Keratinocyte (primary cell): ENCODE measurements at regions not wholly inside any gene's neighbourhood (a gene's known extent, or its start where the extent isn't known, plus 50 kb on each side); places are given as distances from the start of the nearest gene placed in this dataset.

Experiments
- DNase-seq: peaks from one replicate; pipeline ENCODE4 v3.0.0-alpha.2; 2011; ENCODE audit warnings: low read depth, missing footprints, low spot score
- FAIRE-seq: peaks from 2 replicates; lab custom pipeline; 2011; peaks lifted over from hg19 to GRCh38; lab: Jason Lieb, UNC
- H2AFZ ChIP-seq: 2 replicates; pipeline ENCODE4 v1.6.0; 2012; ENCODE audit warnings: low read length, control low read depth, inconsistent platforms; ENCODE audit not compliant: control insufficient read depth
- H3K27ac ChIP-seq: 2 replicates; pipeline ENCODE4 v1.5.1; 2011; ENCODE audit warnings: low read length; ENCODE audit not compliant: control insufficient read depth, insufficient read depth
- H3K27me3 ChIP-seq: 3 replicates; pipeline ENCODE4 v1.6.0; 2011; ENCODE audit warnings: low read length; ENCODE audit not compliant: control insufficient read depth, insufficient read depth; ENCODE audit errors: extremely low read depth
- H3K36me3 ChIP-seq, 2 experiments: 2 replicates in 1 of 2; 3 replicates in 1 of 2; pipeline ENCODE4 v1.5.1; 2011; ENCODE audit warnings: low read length in 2 of 2, mild to moderate bottlenecking in 1 of 2; ENCODE audit not compliant: control insufficient read depth in 2 of 2, insufficient read depth in 2 of 2; ENCODE audit errors: extremely low read depth in 1 of 2
- H3K4me1 ChIP-seq: 3 replicates; pipeline ENCODE4 v1.5.1; 2011; ENCODE audit warnings: low read length; ENCODE audit not compliant: control insufficient read depth, insufficient read depth; ENCODE audit errors: extremely low read depth
- H3K4me2 ChIP-seq: 3 replicates; pipeline ENCODE4 v1.6.0; 2011; ENCODE audit warnings: low read depth, low read length; ENCODE audit not compliant: control insufficient read depth, insufficient read depth; ENCODE audit errors: extremely low read depth
- H3K4me3 ChIP-seq, 3 experiments: fragments of 200-600 bp in 1 of 3; sonication (generic) in 1 of 3; 2 replicates in 2 of 3; 3 replicates in 1 of 3; pipeline ENCODE4 v1.5.1; 2011 to 2016; ENCODE audit warnings: low read length in 3 of 3, mild to moderate bottlenecking in 3 of 3, control low read depth in 2 of 3, inconsistent platforms in 1 of 3, low read depth in 1 of 3, mixed read lengths in 1 of 3, mixed run types in 1 of 3, moderate library complexity in 1 of 3; ENCODE audit not compliant: control insufficient read depth in 2 of 3, insufficient read depth in 2 of 3; ENCODE audit errors: extremely low read depth in 1 of 3
- H3K79me2 ChIP-seq: 2 replicates; pipeline ENCODE4 v1.6.0; 2012; ENCODE audit warnings: low read length; ENCODE audit not compliant: control insufficient read depth, insufficient read depth
- H3K9ac ChIP-seq: 3 replicates; pipeline ENCODE4 v1.6.0; 2011; ENCODE audit warnings: low read length; ENCODE audit not compliant: control insufficient read depth, insufficient read depth; ENCODE audit errors: extremely low read depth
- H3K9me1 ChIP-seq: 3 replicates; pipeline ENCODE4 v1.6.0; 2011; ENCODE audit warnings: low read length; ENCODE audit not compliant: control insufficient read depth, insufficient read depth; ENCODE audit errors: extremely low read depth
- H3K9me3 ChIP-seq: 2 replicates; pipeline ENCODE4 v1.5.1; 2012; ENCODE audit warnings: low read depth, low read length; ENCODE audit not compliant: control insufficient read depth
- H4K20me1 ChIP-seq: 3 replicates; pipeline ENCODE4 v1.6.0; 2011; ENCODE audit warnings: low read length; ENCODE audit not compliant: control insufficient read depth, insufficient read depth; ENCODE audit errors: extremely low read depth
- EZH2 ChIP-seq: IDR thresholded peaks from one replicate; pipeline ENCODE4 v1.6.1; 2012; ENCODE audit warnings: inconsistent platforms, mild to moderate bottlenecking, low read length, moderate library complexity
- dilution Hi-C: fragments of 300-500 bp; cut with MboI; formaldehyde crosslinking; loops from one replicate; pipeline ENCODE4 v1.7.0; 2020; ENCODE audit warnings: low sequenced_read_pairs; ENCODE audit not compliant: extremely low pct_ligation_motif_present
- TF ChIP-seq, protein P1 (sequence below), 3 experiments: IDR thresholded peaks in 1 of 3; conservative IDR thresholded peaks in 1 of 3; optimal IDR thresholded peaks in 1 of 3; 2 replicates in 2 of 3; 3 replicates in 1 of 3; pipeline versions ENCODE3 to v1.5.1; 2011; ENCODE audit warnings: low read length in 3 of 3, mild to moderate bottlenecking in 3 of 3, moderate library complexity in 2 of 3, control low read depth in 1 of 3, inconsistent platforms in 1 of 3; ENCODE audit not compliant: insufficient read depth in 2 of 3; ENCODE audit errors: extremely low read depth in 1 of 3

DNA sequence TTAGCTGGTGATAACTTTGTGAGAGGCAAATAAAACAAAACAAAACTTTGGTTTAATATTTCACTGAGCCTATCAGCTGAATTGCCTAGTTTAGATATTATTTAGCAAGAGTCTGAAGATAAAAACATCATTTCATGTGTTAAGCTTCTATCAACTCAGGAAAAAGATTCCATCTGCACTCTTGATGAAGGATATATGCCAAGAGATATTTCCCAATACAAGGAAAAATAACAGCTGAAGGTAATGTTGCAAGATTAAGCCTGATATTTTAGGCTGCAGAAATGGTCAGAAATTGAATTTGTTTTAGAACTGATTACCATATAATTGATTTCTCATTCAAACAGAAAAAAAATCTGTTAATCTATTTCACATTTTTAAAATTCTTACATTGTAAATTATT is 77.2 kb upstream of the SLITRK3 start:
- dilution Hi-C loops: no loop called here
- H3K79me2 ChIP-seq: no peaks in the 10 kb centered on the region
- DNase-seq (no peak), FAIRE-seq (no peak)
- no peak overlapping the region for H3K27ac ChIP-seq
- no peaks in the 10 kb centered on the region for H3K4me1 ChIP-seq
- no peaks in the 10 kb centered on the region for H4K20me1 ChIP-seq
- no peak overlapping the region for H3K9ac ChIP-seq
- no peak overlapping the region for H3K4me2 ChIP-seq
- H3K9me1 ChIP-seq: no peaks in the 10 kb centered on the region
- no peaks in the 10 kb centered on the region for H3K9me3 ChIP-seq
- TF ChIP-seq EZH2: no peak
- TF ChIP-seq, protein P1, sequence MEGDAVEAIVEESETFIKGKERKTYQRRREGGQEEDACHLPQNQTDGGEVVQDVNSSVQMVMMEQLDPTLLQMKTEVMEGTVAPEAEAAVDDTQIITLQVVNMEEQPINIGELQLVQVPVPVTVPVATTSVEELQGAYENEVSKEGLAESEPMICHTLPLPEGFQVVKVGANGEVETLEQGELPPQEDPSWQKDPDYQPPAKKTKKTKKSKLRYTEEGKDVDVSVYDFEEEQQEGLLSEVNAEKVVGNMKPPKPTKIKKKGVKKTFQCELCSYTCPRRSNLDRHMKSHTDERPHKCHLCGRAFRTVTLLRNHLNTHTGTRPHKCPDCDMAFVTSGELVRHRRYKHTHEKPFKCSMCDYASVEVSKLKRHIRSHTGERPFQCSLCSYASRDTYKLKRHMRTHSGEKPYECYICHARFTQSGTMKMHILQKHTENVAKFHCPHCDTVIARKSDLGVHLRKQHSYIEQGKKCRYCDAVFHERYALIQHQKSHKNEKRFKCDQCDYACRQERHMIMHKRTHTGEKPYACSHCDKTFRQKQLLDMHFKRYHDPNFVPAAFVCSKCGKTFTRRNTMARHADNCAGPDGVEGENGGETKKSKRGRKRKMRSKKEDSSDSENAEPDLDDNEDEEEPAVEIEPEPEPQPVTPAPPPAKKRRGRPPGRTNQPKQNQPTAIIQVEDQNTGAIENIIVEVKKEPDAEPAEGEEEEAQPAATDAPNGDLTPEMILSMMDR (optimal IDR thresholded peaks at IDR 0.05 in 1 of 3, IDR thresholded peaks at IDR 0.05 in 1 of 3, conservative IDR thresholded peaks at IDR 0.05 in 1 of 3; ENCODE audit: extremely low read depth in 1 of 3, insufficient read depth in 2 of 3, low read length in 3 of 3): no peak
- no peak overlapping the region for H3K4me3 ChIP-seq
- no peak overlapping the region for H2AFZ ChIP-seq
- no peaks in the 10 kb centered on the region for H3K36me3 ChIP-seq
- H3K27me3 ChIP-seq: no peaks in the 10 kb centered on the region

DNA sequence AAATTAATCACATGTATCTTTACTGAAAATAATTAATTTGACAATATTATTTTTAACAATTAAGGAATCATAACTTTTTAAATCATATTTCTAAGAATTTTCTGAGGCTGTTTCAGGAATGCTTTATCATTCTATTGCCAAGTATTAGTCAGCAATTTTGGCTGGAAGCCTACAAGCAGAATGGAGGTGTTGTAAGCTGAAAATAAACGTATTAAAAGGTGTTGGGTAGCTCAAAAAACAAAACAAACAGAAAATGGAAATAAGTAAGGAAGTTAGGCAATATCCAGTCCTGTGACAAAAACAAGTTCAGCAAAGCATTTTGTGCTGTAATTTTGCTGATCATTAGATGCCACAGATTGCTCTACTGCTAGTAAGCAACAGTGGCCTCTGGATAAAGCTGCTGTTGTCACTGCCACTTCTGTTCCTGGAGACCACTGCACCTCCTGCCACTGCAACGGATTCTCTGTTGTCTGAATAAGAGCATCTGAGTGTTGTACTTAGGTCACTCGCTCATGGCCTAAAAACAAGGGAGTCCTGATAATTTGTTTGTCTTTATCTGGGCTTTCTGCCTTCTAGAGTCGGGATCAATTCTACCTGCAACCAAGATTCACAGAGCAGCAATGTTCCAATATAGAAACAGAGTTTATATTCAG is 63.5 kb upstream of the SLITRK3 start:
- dilution Hi-C loops: no loop called here
- H3K4me1 ChIP-seq: peaks cover 3% of the 10 kb centered on the region
- H3K27me3 ChIP-seq: no peaks in the 10 kb centered on the region
- no peak overlapping the region for H3K4me3 ChIP-seq
- no peak for DNase-seq
- H3K9me3 ChIP-seq: no peaks in the 10 kb centered on the region
- no peaks in the 10 kb centered on the region for H3K36me3 ChIP-seq
- H2AFZ ChIP-seq: no peak overlapping the region
- TF ChIP-seq, protein P1 (optimal IDR thresholded peaks at IDR 0.05 in 1 of 3, IDR thresholded peaks at IDR 0.05 in 1 of 3, conservative IDR thresholded peaks at IDR 0.05 in 1 of 3; ENCODE audit: extremely low read depth in 1 of 3, insufficient read depth in 2 of 3, low read length in 3 of 3): no peak
- no peak for TF ChIP-seq EZH2
- no peak overlapping the region for H3K27ac ChIP-seq
- no peaks in the 10 kb centered on the region for H4K20me1 ChIP-seq
- no peaks in the 10 kb centered on the region for H3K9me1 ChIP-seq
- no peak overlapping the region for H3K4me2 ChIP-seq
- H3K79me2 ChIP-seq: no peaks in the 10 kb centered on the region
- no peak overlapping the region for H3K9ac ChIP-seq
- no peak for FAIRE-seq
